Left colon (tissue), 2 donors: ENCODE measurements at regions not wholly inside any gene's neighbourhood (a gene's known extent, or its start where the extent isn't known, plus 50 kb on each side); places are given as distances from the start of the nearest gene placed in this dataset.
A peak's percentile ranks its signal among the peaks of the same experiment; 100 is the strongest.
"Not testable (repeated sequence)": the region's sequence is repeated elsewhere in the genome, so short reads cannot be mapped to it uniquely, and the experiment has no call there.

ENCODE experiments used
- ATAC-seq: fragments of 200-7000 bp; cut with Tn5 transposase; one replicate; pipeline ENCODE4 v1.9.1; 2020; ENCODE audit warnings: mild to moderate bottlenecking, moderate library complexity
- DNase-seq, 2 donors: peaks; one replicate each; pipeline ENCODE4 v3.0.0-alpha.2; 2020
- intact Hi-C, 2 donors: fragments of 100-400 bp; cut with DNase I in 1 of 2; cut with micrococcal nuclease in 1 of 2; formaldehyde crosslinking; loops; one replicate each; pipeline versions ENCODE4 v1.11.2 to v1.14.0; 2022; cut with DNase I, micrococcal nuclease
- donor health status: DM: no; HTN: no; CAD: no.
- donor health status: DM: yes; HTN: yes; CAD: no.

GRCh38 chr5:103708601-103709000 is 146.0 kb upstream of the NUDT12 start:
- no peak for DNase-seq
- ATAC-seq = peak; percentile 72
- intact Hi-C loops = no loop called here

- ATAC-seq = no peak
- no peak for DNase-seq
Measured at GRCh38 chr5:103706939-103707682, 144.5 kb upstream of the NUDT12 start.

GRCh38 chr5:103703617-103704016 is 141.0 kb upstream of the NUDT12 start:
- DNase-seq (no peak), ATAC-seq (no peak)
- intact Hi-C loops = no loop called here

More at GRCh38 chr5:103706939-103707682, 144.5 kb upstream of the NUDT12 start:
- intact Hi-C loops = no loop called here

GRCh38 chr5:103693517-103693916 is 130.9 kb upstream of the NUDT12 start:
- ATAC-seq = no peak
- intact Hi-C loops = no loop called here
- DNase-seq = no peak

GRCh38 chr5:103690676-103691075 is 128.1 kb upstream of the NUDT12 start:
- ATAC-seq (no peak), DNase-seq (no peak)
- intact Hi-C loops = no loop called here

GRCh38 chr5:103679873-103680272 is 117.3 kb upstream of the NUDT12 start:
- no peak for ATAC-seq
- intact Hi-C loops = no loop called here
- DNase-seq = no peak

GRCh38 chr5:103676198-103676597 is 113.6 kb upstream of the NUDT12 start:
- DNase-seq, intact Hi-C loops, ATAC-seq: not testable (repeated sequence)

GRCh38 chr5:103674739-103675138 is 112.2 kb upstream of the NUDT12 start:
- ATAC-seq (no peak), DNase-seq (no peak)
- intact Hi-C loops = no loop called here

GRCh38 chr5:103674251-103674650 is 111.7 kb upstream of the NUDT12 start:
- DNase-seq (no peak), ATAC-seq (no peak)
- intact Hi-C loops = no loop called here

- DNase-seq = no peak
- peak; percentile 57 for ATAC-seq
- intact Hi-C loops = no loop called here
Measured at GRCh38 chr5:103669615-103670014, 107.0 kb upstream of the NUDT12 start.

GRCh38 chr5:103668281-103668680 is 105.7 kb upstream of the NUDT12 start:
- intact Hi-C loops = no loop called here
- DNase-seq (no peak), ATAC-seq (no peak)

GRCh38 chr5:103667068-103667467 is 104.5 kb upstream of the NUDT12 start:
- intact Hi-C loops = no loop called here
- no peak for ATAC-seq
- DNase-seq = no peak

- no peak for ATAC-seq
- DNase-seq = no peak
- intact Hi-C loops = no loop called here
Measured at GRCh38 chr5:103657301-103657700, 94.7 kb upstream of the NUDT12 start.

GRCh38 chr5:103648086-103648485 is 85.5 kb upstream of the NUDT12 start:
- ATAC-seq = no peak
- intact Hi-C loops = no loop called here
- DNase-seq = no peak

- intact Hi-C loops = no loop called here
- DNase-seq = no peak
- ATAC-seq = no peak
Measured at GRCh38 chr5:103646698-103647614, 84.4 kb upstream of the NUDT12 start.

- DNase-seq (no peak), ATAC-seq (no peak)
- intact Hi-C loops = no loop called here
Measured at GRCh38 chr5:103645816-103646215, 83.2 kb upstream of the NUDT12 start.

- no peak for ATAC-seq
- DNase-seq = no peak
- intact Hi-C loops = no loop called here
Measured at GRCh38 chr5:103638979-103639378, 76.4 kb upstream of the NUDT12 start.

GRCh38 chr5:103624675-103625074 is 62.1 kb upstream of the NUDT12 start:
- DNase-seq = no peak
- intact Hi-C loops = no loop called here
- ATAC-seq = no peak

- DNase-seq = no peak
- no peak for ATAC-seq
- intact Hi-C loops = no loop called here
Measured at GRCh38 chr5:103624035-103624480, 61.5 kb upstream of the NUDT12 start.

- ATAC-seq (no peak), DNase-seq (no peak)
- intact Hi-C loops = no loop called here
Measured at GRCh38 chr5:103623425-103623824, 60.8 kb upstream of the NUDT12 start.
